Glutamatergic neuron (in vitro differentiated cells): ENCODE measurements at regions not wholly inside any gene's neighbourhood (a gene's known extent, or its start where the extent isn't known, plus 50 kb on each side); places are given as distances from the start of the nearest gene placed in this dataset.
"Not testable (repeated sequence)": the region's sequence is repeated elsewhere in the genome, so short reads cannot be mapped to it uniquely, and the experiment has no call there.

Source experiments
- DNase-seq: peaks from one replicate; pipeline ENCODE4 v3.0.0; 2022
- H3K27ac Mint-ChIP-seq: one replicate; pipeline ENCODE4 v1.8.0; 2020; ENCODE audit warnings: mild to moderate bottlenecking, mixed read lengths, inconsistent platforms; ENCODE audit not compliant: unreplicated experiment
- H3K27me3 Mint-ChIP-seq: one replicate; pipeline ENCODE4 v1.8.0; 2020; ENCODE audit warnings: mild to moderate bottlenecking, moderate library complexity, mixed read lengths, inconsistent platforms; ENCODE audit not compliant: unreplicated experiment
- H3K36me3 Mint-ChIP-seq: one replicate; pipeline ENCODE4 v1.8.0; 2020; ENCODE audit warnings: mild to moderate bottlenecking, mixed read lengths, inconsistent platforms; ENCODE audit not compliant: unreplicated experiment
- H3K4me1 Mint-ChIP-seq: one replicate; pipeline ENCODE4 v1.8.0; 2020; ENCODE audit warnings: mild to moderate bottlenecking, low read depth, mixed read lengths, inconsistent platforms; ENCODE audit not compliant: unreplicated experiment
- H3K4me3 Mint-ChIP-seq: one replicate; pipeline ENCODE4 v1.8.0; 2020; ENCODE audit warnings: mild to moderate bottlenecking, mixed read lengths, inconsistent platforms; ENCODE audit not compliant: unreplicated experiment
- H3K9me3 Mint-ChIP-seq: one replicate; pipeline ENCODE4 v1.8.0; 2020; ENCODE audit warnings: mild to moderate bottlenecking, moderate library complexity, mixed read lengths, inconsistent platforms; ENCODE audit not compliant: unreplicated experiment
- TF ChIP-seq, protein P1 (sequence below): fragments of 200-600 bp; sonication (generic); IDR thresholded peaks from one replicate; pipeline ENCODE4 v1.5.0; 2021; ENCODE audit not compliant: partially characterized antibody, unreplicated experiment

DNA sequence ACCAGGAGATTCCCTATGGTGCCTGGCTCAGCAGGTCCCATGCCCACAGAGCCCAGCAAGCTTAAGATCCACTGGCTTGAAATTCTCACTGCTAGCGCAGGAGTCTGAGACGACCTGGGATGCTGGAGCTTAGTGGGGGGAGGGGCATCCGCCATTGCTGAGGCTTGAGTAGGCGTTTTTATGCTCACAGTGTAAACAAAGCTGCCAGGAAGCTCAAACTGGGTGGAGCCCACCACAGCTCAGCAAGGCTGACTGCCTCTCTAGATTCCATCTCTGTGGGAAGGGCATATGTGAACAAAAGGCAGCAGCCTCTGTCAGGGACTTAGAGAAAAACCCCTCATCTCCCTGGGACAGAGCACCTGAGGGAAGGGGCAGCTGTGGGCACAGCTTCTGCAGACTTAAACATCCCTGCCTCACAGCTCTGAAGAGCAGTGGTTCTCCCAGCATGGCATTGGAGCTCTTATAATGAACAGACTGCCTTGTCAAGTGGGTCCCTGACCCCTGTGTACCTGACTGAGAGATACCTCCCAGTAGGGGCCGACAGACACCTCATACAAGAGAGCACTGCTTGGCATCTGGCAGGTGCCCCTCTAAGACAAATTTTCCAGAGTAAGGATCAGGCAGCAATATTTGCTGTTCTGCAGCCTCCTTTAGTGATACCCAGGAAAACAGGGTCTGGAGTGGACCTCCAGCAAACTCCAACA is 231.5 kb upstream of the SETMAR start:
- no peaks in the 10 kb centered on the region for H3K9me3 Mint-ChIP-seq
- TF ChIP-seq, protein P1, sequence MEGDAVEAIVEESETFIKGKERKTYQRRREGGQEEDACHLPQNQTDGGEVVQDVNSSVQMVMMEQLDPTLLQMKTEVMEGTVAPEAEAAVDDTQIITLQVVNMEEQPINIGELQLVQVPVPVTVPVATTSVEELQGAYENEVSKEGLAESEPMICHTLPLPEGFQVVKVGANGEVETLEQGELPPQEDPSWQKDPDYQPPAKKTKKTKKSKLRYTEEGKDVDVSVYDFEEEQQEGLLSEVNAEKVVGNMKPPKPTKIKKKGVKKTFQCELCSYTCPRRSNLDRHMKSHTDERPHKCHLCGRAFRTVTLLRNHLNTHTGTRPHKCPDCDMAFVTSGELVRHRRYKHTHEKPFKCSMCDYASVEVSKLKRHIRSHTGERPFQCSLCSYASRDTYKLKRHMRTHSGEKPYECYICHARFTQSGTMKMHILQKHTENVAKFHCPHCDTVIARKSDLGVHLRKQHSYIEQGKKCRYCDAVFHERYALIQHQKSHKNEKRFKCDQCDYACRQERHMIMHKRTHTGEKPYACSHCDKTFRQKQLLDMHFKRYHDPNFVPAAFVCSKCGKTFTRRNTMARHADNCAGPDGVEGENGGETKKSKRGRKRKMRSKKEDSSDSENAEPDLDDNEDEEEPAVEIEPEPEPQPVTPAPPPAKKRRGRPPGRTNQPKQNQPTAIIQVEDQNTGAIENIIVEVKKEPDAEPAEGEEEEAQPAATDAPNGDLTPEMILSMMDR, result no peak
- H3K4me3 Mint-ChIP-seq, result no peak overlapping the region

DNA sequence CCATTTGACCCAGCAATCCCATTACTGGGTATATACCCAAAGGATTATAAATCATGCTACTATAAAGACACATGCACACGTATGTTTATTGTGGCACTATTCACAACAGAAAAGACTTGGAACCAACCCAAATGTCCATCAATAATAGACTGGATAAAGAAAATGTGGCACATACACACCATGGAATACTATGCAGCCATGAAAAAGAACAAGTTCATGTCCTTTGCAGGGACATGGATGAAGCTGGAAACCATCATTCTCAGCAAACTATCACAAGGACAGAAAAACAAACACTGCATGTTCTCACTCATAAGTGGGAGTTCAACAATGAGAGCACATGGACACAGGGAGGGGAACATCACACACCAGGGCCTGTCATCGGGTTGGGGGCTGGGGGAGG is 225.9 kb upstream of the SETMAR start:
- H3K27me3 Mint-ChIP-seq, H3K4me1 Mint-ChIP-seq, DNase-seq, H3K27ac Mint-ChIP-seq, H3K36me3 Mint-ChIP-seq, H3K9me3 Mint-ChIP-seq, H3K4me3 Mint-ChIP-seq: not testable (repeated sequence)

More for the DNA sequence above, 231.5 kb upstream of the SETMAR start:
- DNase-seq, result peak; percentile 18
- peaks cover 4% of the 10 kb centered on the region for H3K36me3 Mint-ChIP-seq
- no peaks in the 10 kb centered on the region for H3K4me1 Mint-ChIP-seq
- H3K27ac Mint-ChIP-seq, result no peak overlapping the region
- H3K27me3 Mint-ChIP-seq, result no peaks in the 10 kb centered on the region

- Mint-ChIP-seq H3K27ac (no peak overlapping the region), H3K9me3 (no peaks in the 10 kb centered on the region), H3K36me3 (peaks cover 4% of the 10 kb centered on the region), H3K4me3 (no peak overlapping the region), H3K4me1 (peaks cover 4% of the 10 kb centered on the region), H3K27me3 (peaks cover 2% of the 10 kb centered on the region)
- TF ChIP-seq, protein P1, result no peak
- DNase-seq, result no peak
These were observed 225.2 kb upstream of the SETMAR start for GRCh38 chr3:4077950-4078349.

DNA sequence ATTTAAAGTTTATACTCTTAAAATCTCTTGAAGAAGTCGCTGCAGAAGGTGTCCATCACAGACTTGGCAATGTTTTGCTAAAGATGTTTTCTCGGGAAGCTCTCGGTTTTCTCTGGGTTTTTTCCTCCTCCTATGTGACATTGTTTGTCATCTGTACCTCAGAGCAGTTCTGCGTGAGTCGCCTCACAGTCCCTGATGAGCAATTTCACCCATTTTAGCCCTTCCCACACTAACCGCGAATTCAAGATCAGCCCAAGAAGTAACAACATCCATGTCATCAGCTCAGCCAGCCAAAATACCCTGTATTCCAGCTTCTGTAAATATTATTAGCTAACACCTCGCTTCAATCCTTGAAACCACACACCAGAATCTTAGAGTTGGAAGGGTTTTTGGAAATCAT is 224.3 kb upstream of the SETMAR start:
- no peak overlapping the region for H3K27ac Mint-ChIP-seq
- H3K4me3 Mint-ChIP-seq, result no peak overlapping the region
- peaks cover 4% of the 10 kb centered on the region for H3K36me3 Mint-ChIP-seq
- H3K27me3 Mint-ChIP-seq, result peaks cover 2% of the 10 kb centered on the region
- H3K9me3 Mint-ChIP-seq, result no peaks in the 10 kb centered on the region
- DNase-seq, result no peak
- TF ChIP-seq, protein P1, result no peak
- peaks cover 10% of the 10 kb centered on the region for H3K4me1 Mint-ChIP-seq

DNA sequence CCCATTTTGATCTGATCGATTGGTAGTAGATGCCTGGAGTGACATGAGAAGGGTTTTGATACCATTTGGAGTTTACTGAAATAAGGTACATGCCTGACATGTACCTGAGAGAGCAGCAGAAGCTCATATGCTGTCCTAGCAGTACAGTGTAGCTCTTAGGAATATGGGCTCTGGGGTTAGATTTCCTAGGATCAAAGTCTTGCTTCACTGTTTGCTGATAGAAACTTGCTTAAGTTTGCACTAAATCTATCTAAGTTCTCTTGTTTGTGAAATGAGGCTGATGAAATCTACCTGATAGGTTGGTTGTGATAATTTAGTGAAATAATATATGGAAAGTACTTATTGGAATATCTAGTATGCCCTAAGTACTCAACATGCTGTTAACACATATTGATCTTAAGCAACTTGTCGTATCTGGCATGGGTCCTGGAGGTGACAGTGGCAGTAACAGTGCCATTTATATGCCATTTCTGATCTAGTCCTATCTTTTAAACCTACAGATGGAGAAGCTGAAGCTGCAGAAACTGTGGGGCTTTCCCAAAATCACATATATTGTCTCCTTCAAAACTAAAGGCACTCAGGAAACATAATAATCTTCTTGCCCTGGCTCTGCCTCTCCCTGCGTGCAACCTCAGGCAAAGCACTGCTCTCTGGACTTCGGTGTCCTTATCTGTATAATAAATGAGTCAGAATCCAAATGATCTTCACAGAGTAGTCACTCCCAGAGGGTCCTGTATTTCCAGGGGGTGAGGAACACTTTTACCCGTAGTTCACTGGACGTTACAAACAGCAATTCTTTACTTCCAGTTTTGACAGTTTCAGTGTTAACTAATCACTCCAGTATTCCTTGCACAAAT is 223.6 kb upstream of the SETMAR start:
- Mint-ChIP-seq H3K27me3 (peaks cover 2% of the 10 kb centered on the region), H3K4me1 (peaks cover 10% of the 10 kb centered on the region), H3K36me3 (peaks cover 4% of the 10 kb centered on the region), H3K27ac (no peak overlapping the region), H3K9me3 (no peaks in the 10 kb centered on the region), H3K4me3 (no peak overlapping the region)
- DNase-seq, result no peak
- TF ChIP-seq, protein P1, result no peak
